GM03348 (cell line): ENCODE measurements at regions not wholly inside any gene's neighbourhood (a gene's known extent, or its start where the extent isn't known, plus 50 kb on each side); places are given as distances from the start of the nearest gene placed in this dataset.
"Not testable (repeated sequence)": the region's sequence is repeated elsewhere in the genome, so short reads cannot be mapped to it uniquely, and the experiment has no call there.

Source experiments
- DNase-seq: peaks from one replicate; pipeline ENCODE4 v3.0.0; 2012; ENCODE audit warnings: low spot score

- no peak for DNase-seq
Measured at GRCh38 chr5:40134883-40135520, 544.7 kb upstream of the PTGER4 start.

- DNase-seq, result no peak
Measured at GRCh38 chr5:40124367-40124766, 555.3 kb upstream of the PTGER4 start.

- DNase-seq, result no peak
Measured at GRCh38 chr5:40121236-40121635, 558.5 kb upstream of the PTGER4 start.

- no peak for DNase-seq
Measured at GRCh38 chr5:40112875-40113274, 566.8 kb upstream of the PTGER4 start.

- DNase-seq, result not testable (repeated sequence)
Measured at GRCh38 chr5:40111036-40111435, 568.7 kb upstream of the PTGER4 start.

GRCh38 chr5:40108764-40109390 is 570.8 kb upstream of the PTGER4 start:
- peak; percentile 7 for DNase-seq

- DNase-seq, result not testable (repeated sequence)
Measured at GRCh38 chr5:40107786-40108185, 571.9 kb upstream of the PTGER4 start.

GRCh38 chr5:40106847-40107246 is 572.9 kb upstream of the PTGER4 start:
- no peak for DNase-seq

- no peak for DNase-seq
Measured at GRCh38 chr5:40098313-40098712, 581.4 kb upstream of the PTGER4 start.

GRCh38 chr5:40093550-40093949 is 586.2 kb upstream of the PTGER4 start:
- no peak for DNase-seq

GRCh38 chr5:40089269-40089668 is 590.4 kb upstream of the PTGER4 start:
- DNase-seq, result no peak

- no peak for DNase-seq
Measured at GRCh38 chr5:40084614-40085013, 595.1 kb upstream of the PTGER4 start.

- no peak for DNase-seq
Measured at GRCh38 chr5:40082313-40082712, 597.4 kb upstream of the PTGER4 start.

- DNase-seq, result no peak
Measured at GRCh38 chr5:40080191-40080590, 599.5 kb upstream of the PTGER4 start.

GRCh38 chr5:40078898-40079575 is 600.7 kb upstream of the PTGER4 start:
- no peak for DNase-seq

- no peak for DNase-seq
Measured at GRCh38 chr5:40074826-40075225, 604.9 kb upstream of the PTGER4 start.

- no peak for DNase-seq
Measured at GRCh38 chr5:40073927-40074326, 605.8 kb upstream of the PTGER4 start.

GRCh38 chr5:40071870-40072269 is 607.8 kb upstream of the PTGER4 start:
- no peak for DNase-seq

- DNase-seq, result no peak
Measured at GRCh38 chr5:40066616-40067015, 613.1 kb upstream of the PTGER4 start.

GRCh38 chr5:40052808-40053207 is 626.9 kb upstream of the PTGER4 start:
- DNase-seq, result no peak

GRCh38 chr5:40046792-40047191 is 622.0 kb upstream of the DAB2 start:
- peak; percentile 31 for DNase-seq

GRCh38 chr5:40045429-40045828 is 620.6 kb upstream of the DAB2 start:
- DNase-seq, result no peak

GRCh38 chr5:40043916-40044315 is 619.1 kb upstream of the DAB2 start:
- DNase-seq, result no peak

- DNase-seq, result no peak
Measured at GRCh38 chr5:40041452-40041851, 616.7 kb upstream of the DAB2 start.
